Neuronal stem cell (in vitro differentiated cells): ENCODE measurements at regions not wholly inside any gene's neighbourhood (a gene's known extent, or its start where the extent isn't known, plus 50 kb on each side); places are given as distances from the start of the nearest gene placed in this dataset.

Experiments
- DNase-seq: peaks from one replicate; pipeline ENCODE4 v3.0.0-alpha.2; 2013; ENCODE audit warnings: low spot score
- H2AFZ ChIP-seq: one replicate; pipeline ENCODE4 v1.6.1; 2013; ENCODE audit warnings: mild to moderate bottlenecking, low read length, inconsistent platforms
- H2AK5ac ChIP-seq: 2 replicates; pipeline ENCODE4 v1.6.1; 2013; ENCODE audit warnings: low read depth, mild to moderate bottlenecking, inconsistent platforms, low read length, moderate library complexity, mixed read lengths
- H2BK120ac ChIP-seq: 2 replicates; pipeline ENCODE4 v1.6.1; 2013; ENCODE audit warnings: low read depth, mild to moderate bottlenecking, inconsistent platforms, low read length, moderate library complexity, mixed read lengths
- H2BK12ac ChIP-seq: one replicate; pipeline ENCODE4 v1.6.1; 2013; ENCODE audit warnings: low read length, inconsistent platforms
- H2BK15ac ChIP-seq: 2 replicates; pipeline ENCODE4 v1.6.1; 2013; ENCODE audit warnings: mild to moderate bottlenecking, low read length, inconsistent platforms, mixed read lengths
- H2BK5ac ChIP-seq: one replicate; pipeline ENCODE4 v1.6.1; 2013; ENCODE audit warnings: inconsistent platforms, mild to moderate bottlenecking, low read length, moderate library complexity
- H3K14ac ChIP-seq: one replicate; pipeline ENCODE4 v1.6.1; 2013; ENCODE audit warnings: low read length, inconsistent platforms
- H3K18ac ChIP-seq: 2 replicates; pipeline ENCODE4 v1.6.1; 2013; ENCODE audit warnings: low read length, inconsistent platforms
- H3K23ac ChIP-seq: 2 replicates; pipeline ENCODE4 v1.6.1; 2013; ENCODE audit warnings: low read depth, mild to moderate bottlenecking, mixed read lengths, low read length, inconsistent platforms; ENCODE audit not compliant: poor library complexity
- H3K27ac ChIP-seq: replicated peaks from 3 replicates; pipeline ENCODE4 v1.5.1; 2013; ENCODE audit warnings: low read length, inconsistent platforms
- H3K27me3 ChIP-seq, 3 experiments: 2 replicates each; pipeline ENCODE4 v1.6.1; 2013; ENCODE audit warnings: low read length in 3 of 3, mild to moderate bottlenecking in 2 of 3, inconsistent platforms in 1 of 3, low read depth in 1 of 3, mixed read lengths in 1 of 3, moderate library complexity in 1 of 3; ENCODE audit not compliant: control insufficient read depth in 3 of 3, insufficient read depth in 3 of 3
- H3K36me3 ChIP-seq, 2 donors: replicated peaks in 1 of 2; 2 replicates each; pipeline ENCODE4 v1.6.1; 2013; ENCODE audit warnings: low read length in 2 of 2; ENCODE audit not compliant: control insufficient read depth in 2 of 2, insufficient read depth in 2 of 2
- H3K4ac ChIP-seq: 2 replicates; pipeline ENCODE4 v1.6.1; 2013; ENCODE audit warnings: inconsistent platforms, mild to moderate bottlenecking, low read length, moderate library complexity
- H3K4me1 ChIP-seq, 2 donors: 1 replicate in 1 of 2; 2 replicates in 1 of 2; pipeline ENCODE4 v1.6.1; 2013; ENCODE audit warnings: low read length in 2 of 2, low read depth in 1 of 2; ENCODE audit not compliant: control insufficient read depth in 2 of 2, insufficient read depth in 1 of 2
- H3K4me2 ChIP-seq: one replicate; pipeline ENCODE4 v1.6.1; 2013; ENCODE audit warnings: mild to moderate bottlenecking, low read length, inconsistent platforms; ENCODE audit not compliant: insufficient read depth, poor library complexity, severe bottlenecking
- H3K4me3 ChIP-seq, 2 donors: 2 replicates each; pipeline ENCODE4 v1.5.1; 2013; ENCODE audit warnings: low read length in 2 of 2, mild to moderate bottlenecking in 2 of 2, inconsistent platforms in 1 of 2, moderate library complexity in 1 of 2
- H3K79me1 ChIP-seq: one replicate; pipeline ENCODE4 v1.6.1; 2013; ENCODE audit warnings: low read depth, mild to moderate bottlenecking, inconsistent platforms, low read length, moderate library complexity
- H3K9ac ChIP-seq: one replicate; pipeline ENCODE4 v1.6.1; 2013; ENCODE audit warnings: mild to moderate bottlenecking, low read depth, low read length, inconsistent platforms; ENCODE audit not compliant: poor library complexity
- H3K9me3 ChIP-seq, 2 donors: replicated peaks in 1 of 2; 2 replicates each; pipeline versions ENCODE3 to v1.6.1; 2013; ENCODE audit warnings: low read length in 2 of 2, mild to moderate bottlenecking in 2 of 2, inconsistent platforms in 1 of 2, low read depth in 1 of 2, mixed read lengths in 1 of 2, moderate library complexity in 1 of 2; ENCODE audit not compliant: control insufficient read depth in 2 of 2, insufficient read depth in 1 of 2
- H4K8ac ChIP-seq: one replicate; pipeline ENCODE4 v1.6.1; 2013; ENCODE audit warnings: low read depth, mild to moderate bottlenecking, inconsistent platforms, low read length, moderate library complexity
- H4K91ac ChIP-seq: one replicate; pipeline ENCODE4 v1.6.1; 2013; ENCODE audit warnings: low read length, low read depth, mild to moderate bottlenecking, inconsistent platforms; ENCODE audit not compliant: poor library complexity
- WGBS, 2 donors: extraction: QIAGEN DNeasy Blood & Tissue Kit; methylation state at CpG; one replicate each; pipeline ENCODE4 v1.1.7; 2013; ENCODE audit warnings: missing lambda C conversion rate in 2 of 2, mixed read lengths in 1 of 2; ENCODE audit not compliant: insufficient read length in 2 of 2, insufficient replicate concordance in 1 of 2; ENCODE audit errors: extremely low coverage in 2 of 2; 5-methylcytosine and 5-hydroxymethylcytosine counted together

GRCh38 chr21:27326301-27326700, 359.4 kb upstream of the ADAMTS5 start:
- H3K36me3 ChIP-seq, result no peaks in the 10 kb centered on the region
- H2AK5ac ChIP-seq, result no peak overlapping the region
- no peak overlapping the region for H3K4me3 ChIP-seq
- H3K4ac ChIP-seq, result no peak overlapping the region
- H3K4me2 ChIP-seq, result no peak overlapping the region
- no peaks in the 10 kb centered on the region for H3K4me1 ChIP-seq
- H2BK5ac ChIP-seq, result no peak overlapping the region
- H3K14ac ChIP-seq, result no peak overlapping the region
- H2BK120ac ChIP-seq, result no peak overlapping the region
- H2BK12ac ChIP-seq, result no peak overlapping the region
- H2BK15ac ChIP-seq, result no peak overlapping the region
- no peak overlapping the region for H3K9ac ChIP-seq
- no peak overlapping the region for H3K18ac ChIP-seq
- no peak overlapping the region for H2AFZ ChIP-seq
- no peaks in the 10 kb centered on the region for H3K79me1 ChIP-seq
- H3K23ac ChIP-seq, result no peak overlapping the region
- no peak overlapping the region for H4K91ac ChIP-seq
- H3K27me3 ChIP-seq, result no peaks in the 10 kb centered on the region
- no peak overlapping the region for H4K8ac ChIP-seq
- no peak overlapping the region for H3K27ac ChIP-seq
- no peak for DNase-seq
- WGBS, 2 donors, result no CpG with 5 or more reads among the region's 4 CpGs
- H3K9me3 ChIP-seq, result no peaks in the 10 kb centered on the region

- H3K4me1 ChIP-seq, result no peaks in the 10 kb centered on the region
- no peaks in the 10 kb centered on the region for H3K79me1 ChIP-seq
- WGBS, 2 donors, result no CpG with 5 or more reads among the region's 2 CpGs
- H4K8ac ChIP-seq, result no peak overlapping the region
- H3K27me3 ChIP-seq, result no peaks in the 10 kb centered on the region
- H3K4ac ChIP-seq, result no peak overlapping the region
- H2BK12ac ChIP-seq, result no peak overlapping the region
- H3K9ac ChIP-seq, result no peak overlapping the region
- H2AK5ac ChIP-seq, result no peak overlapping the region
- H4K91ac ChIP-seq, result no peak overlapping the region
- H3K36me3 ChIP-seq, result no peaks in the 10 kb centered on the region
- DNase-seq, result no peak
- H3K14ac ChIP-seq, result no peak overlapping the region
- no peak overlapping the region for H3K27ac ChIP-seq
- H3K4me2 ChIP-seq, result no peak overlapping the region
- no peak overlapping the region for H2AFZ ChIP-seq
- H2BK120ac ChIP-seq, result no peak overlapping the region
- no peak overlapping the region for H3K23ac ChIP-seq
- no peak overlapping the region for H3K4me3 ChIP-seq
- H3K18ac ChIP-seq, result no peak overlapping the region
- H2BK15ac ChIP-seq, result no peak overlapping the region
- H2BK5ac ChIP-seq, result no peak overlapping the region
- H3K9me3 ChIP-seq, result no peaks in the 10 kb centered on the region
Observed at GRCh38 chr21:27323331-27323730, 356.4 kb upstream of the ADAMTS5 start.

GRCh38 chr21:27321791-27322190, 354.9 kb upstream of the ADAMTS5 start:
- Histone ChIP-seq H3K4me3 (no peak overlapping the region), H3K18ac (no peak overlapping the region), H4K8ac (no peak overlapping the region), H3K27ac (no peak overlapping the region), H3K4ac (no peak overlapping the region), H2AK5ac (no peak overlapping the region), H2BK5ac (no peak overlapping the region), H3K79me1 (no peaks in the 10 kb centered on the region), H2AFZ (no peak overlapping the region), H3K23ac (no peak overlapping the region), H3K4me1 (no peaks in the 10 kb centered on the region), H3K9ac (no peak overlapping the region), H4K91ac (no peak overlapping the region), H3K9me3 (no peaks in the 10 kb centered on the region), H3K4me2 (no peak overlapping the region), H2BK12ac (no peak overlapping the region), H2BK120ac (no peak overlapping the region), H3K14ac (no peak overlapping the region), H2BK15ac (no peak overlapping the region), H3K36me3 (no peaks in the 10 kb centered on the region), H3K27me3 (no peaks in the 10 kb centered on the region)
- no CpG with 5 or more reads among the region's 2 CpGs for WGBS, 2 donors
- DNase-seq, result no peak

GRCh38 chr21:27320868-27321267, 354.0 kb upstream of the ADAMTS5 start:
- Histone ChIP-seq H4K8ac (no peak overlapping the region), H3K9me3 (no peaks in the 10 kb centered on the region), H3K27ac (no peak overlapping the region), H2AFZ (no peak overlapping the region), H4K91ac (no peak overlapping the region), H3K79me1 (no peaks in the 10 kb centered on the region), H3K4me2 (no peak overlapping the region), H3K4me1 (no peaks in the 10 kb centered on the region), H3K36me3 (no peaks in the 10 kb centered on the region), H3K18ac (no peak overlapping the region), H3K9ac (no peak overlapping the region), H3K14ac (no peak overlapping the region), H3K4me3 (no peak overlapping the region), H2BK5ac (no peak overlapping the region), H2AK5ac (no peak overlapping the region), H3K23ac (no peak overlapping the region), H2BK120ac (no peak overlapping the region), H3K27me3 (no peaks in the 10 kb centered on the region), H2BK12ac (no peak overlapping the region), H3K4ac (no peak overlapping the region), H2BK15ac (no peak overlapping the region)
- no peak for DNase-seq
- WGBS, 2 donors, result no CpG with 5 or more reads among the region's 3 CpGs
